Erythroblast (primary cell): ENCODE measurements at regions not wholly inside any gene's neighbourhood (a gene's known extent, or its start where the extent isn't known, plus 50 kb on each side); places are given as distances from the start of the nearest gene placed in this dataset.

Experiments
- GATA1 ChIP-seq: IDR thresholded peaks from 2 replicates; pipeline ENCODE4 v1.6.1; 2011; ENCODE audit warnings: low read depth, mild to moderate bottlenecking, control low read depth, low read length, moderate library complexity
- POLR2A ChIP-seq: IDR thresholded peaks from 2 replicates; pipeline ENCODE4 v1.6.1; 2011; ENCODE audit warnings: mild to moderate bottlenecking, low read length

GRCh38 chr11:28822576-28822975 is 714.4 kb downstream of the METTL15 start:
- TF ChIP-seq POLR2A (no peak), GATA1 (no peak)
